ENCODE measurements at regions not wholly inside any gene's neighbourhood (a gene's known extent, or its start where the extent isn't known, plus 50 kb on each side); places are given as distances from the start of the nearest gene placed in this dataset.

GRCh38 chr6:156647991-156648390, 129.2 kb upstream of the ARID1B start:
- TF ChIP-seq CTCF (optimal IDR thresholded peaks at IDR 0.05 in 1 of 3, IDR thresholded peaks at IDR 0.05 in 1 of 3, conservative IDR thresholded peaks at IDR 0.05 in 1 of 3; ENCODE audit: extremely low read depth in 1 of 3, insufficient read depth in 2 of 3, low read length in 3 of 3), result no peak
- no peak for TF ChIP-seq EZH2 (IDR thresholded peaks at IDR 0.05; ENCODE audit: low read length)

Data from keratinocyte (primary cell).